Activated CD4-positive, alpha-beta T cell treated with anti-CD3 and anti-CD28 coated beads for 48 hours (primary cell): ENCODE measurements at regions not wholly inside any gene's neighbourhood (a gene's known extent, or its start where the extent isn't known, plus 50 kb on each side); places are given as distances from the start of the nearest gene placed in this dataset.

Source experiments
- DNase-seq: peaks from one replicate; pipeline ENCODE4 v3.0.0-alpha.2; 2020

GRCh38 chr1:50358962-50359361 lies 64.3 kb downstream of the DMRTA2 start:
- no peak for DNase-seq

- no peak for DNase-seq
These were observed 66.1 kb downstream of the DMRTA2 start for GRCh38 chr1:50357186-50357585.

DNA sequence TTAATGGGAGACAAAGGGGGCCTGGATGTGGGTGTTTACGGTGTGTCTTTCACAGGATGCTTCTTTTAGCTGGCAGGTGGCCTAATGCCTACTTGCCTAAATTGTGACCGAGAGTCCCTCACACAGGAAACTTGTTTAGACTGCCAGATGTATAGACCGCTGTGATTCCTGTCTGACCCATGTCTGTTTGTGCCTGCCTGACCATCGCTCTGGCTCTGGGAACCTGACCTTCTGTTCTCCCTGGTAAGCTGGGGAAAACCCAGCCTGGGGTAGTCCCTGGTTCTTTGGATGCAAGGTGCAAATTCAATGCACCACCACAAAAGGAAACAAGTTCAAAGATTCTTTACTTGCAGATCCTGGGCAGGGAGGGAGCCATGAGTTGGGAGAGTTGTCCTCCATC lies 68.4 kb downstream of the DMRTA2 start:
- DNase-seq, result no peak

DNA sequence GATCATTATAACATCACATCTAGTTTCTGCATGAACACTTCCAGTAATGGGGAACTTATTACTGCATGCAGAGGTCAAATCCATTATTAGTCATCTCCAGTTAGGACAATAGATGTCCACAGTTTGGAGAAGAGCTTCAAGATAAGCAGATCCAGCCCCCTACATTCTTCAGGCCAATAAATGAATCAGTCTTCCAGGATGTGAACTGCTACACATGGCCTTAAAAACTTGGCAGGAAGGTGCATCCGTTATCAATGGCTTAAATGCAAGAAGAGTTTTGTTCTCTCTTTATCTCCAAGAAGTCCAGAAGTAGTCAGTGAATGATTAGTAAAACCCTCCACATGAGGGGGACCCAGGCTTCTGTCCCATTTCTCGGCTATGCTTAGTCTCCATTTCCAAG lies 70.8 kb downstream of the DMRTA2 start:
- DNase-seq, result no peak

DNA sequence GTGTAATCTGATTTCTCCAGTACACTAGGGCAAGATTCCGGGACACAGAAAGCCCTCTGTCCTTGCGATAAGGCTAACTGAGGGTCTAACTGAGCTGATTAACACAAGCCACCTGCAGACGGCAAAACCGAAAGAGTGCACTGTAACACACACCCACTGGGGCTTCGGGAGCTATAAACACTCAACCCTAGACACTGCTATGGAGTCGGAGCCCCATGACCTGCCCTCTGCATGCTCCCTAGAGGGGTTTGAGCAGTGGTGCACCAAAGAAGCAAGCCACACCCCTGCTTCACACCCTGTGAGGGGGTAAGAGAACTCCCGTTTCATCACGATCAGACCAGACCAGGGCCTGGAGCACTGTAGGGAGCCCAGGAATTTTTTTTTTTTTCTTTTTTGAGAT lies 72.4 kb downstream of the DMRTA2 start:
- no peak for DNase-seq

GRCh38 chr1:50350421-50350820 lies 72.8 kb downstream of the DMRTA2 start:
- no peak for DNase-seq

GRCh38 chr1:50349242-50349565 lies 74.0 kb downstream of the DMRTA2 start:
- DNase-seq, result no peak

GRCh38 chr1:50348449-50349241 lies 74.6 kb downstream of the DMRTA2 start:
- DNase-seq, result peak; percentile 59

DNA sequence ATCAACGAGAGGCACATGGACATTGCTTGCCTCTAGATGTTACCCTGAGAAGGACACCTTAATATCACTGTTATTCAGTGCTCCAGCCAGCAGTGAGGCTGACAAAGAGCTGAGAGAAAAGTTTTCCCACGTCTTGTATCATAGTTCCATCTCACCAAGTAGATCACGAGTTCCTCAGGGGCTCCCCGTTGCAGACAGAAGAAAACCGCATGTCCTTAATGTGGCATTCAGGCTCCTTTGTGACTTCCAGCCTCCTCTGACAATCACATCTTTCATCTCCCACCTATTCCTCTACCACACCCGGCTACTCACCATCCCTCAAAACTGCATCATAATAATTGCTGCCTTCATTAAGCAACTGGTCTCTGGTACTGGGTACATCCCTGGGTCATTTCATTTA lies 75.3 kb downstream of the DMRTA2 start:
- DNase-seq, result no peak

- no peak for DNase-seq
These were observed 76.6 kb downstream of the DMRTA2 start for GRCh38 chr1:50346621-50347020.

DNA sequence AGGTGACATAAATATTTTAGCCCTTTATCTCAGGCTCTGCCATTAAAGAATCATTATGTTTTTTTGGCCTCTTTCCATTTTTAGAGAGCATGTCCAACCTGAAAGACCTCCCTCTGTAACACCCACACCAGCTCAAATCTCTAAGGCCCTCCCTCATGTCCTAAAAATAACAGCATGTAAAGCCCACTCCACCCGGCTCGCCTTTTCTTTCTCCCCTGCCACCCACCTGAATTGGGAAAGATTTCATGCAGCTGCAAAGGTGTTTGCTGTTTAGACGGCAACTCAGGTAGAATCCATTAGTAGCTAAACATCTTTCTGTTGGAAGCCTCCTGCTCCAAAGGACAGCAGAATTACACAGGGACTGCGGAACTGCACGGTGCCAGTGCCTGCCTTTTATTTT lies 79.9 kb downstream of the DMRTA2 start:
- no peak for DNase-seq

DNA sequence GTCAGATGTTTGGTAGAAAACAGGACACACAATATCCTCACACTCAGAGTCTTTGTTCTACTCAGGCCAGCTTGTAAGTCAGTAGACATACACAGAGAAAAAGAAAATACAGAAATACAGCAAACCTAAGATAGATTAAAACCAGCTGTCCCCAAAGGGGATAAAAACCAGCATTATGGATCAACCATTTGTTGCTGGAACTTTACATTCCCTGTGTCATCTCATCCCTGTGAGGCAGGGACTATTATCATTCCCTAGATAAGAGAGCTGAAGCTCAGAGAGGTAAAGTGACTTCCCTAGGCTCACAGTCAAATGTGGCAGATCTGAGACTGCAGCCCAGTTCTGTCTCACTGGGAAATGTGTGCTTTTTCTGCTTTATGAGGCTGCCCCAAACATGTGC lies 80.7 kb downstream of the DMRTA2 start:
- DNase-seq, result no peak

DNA sequence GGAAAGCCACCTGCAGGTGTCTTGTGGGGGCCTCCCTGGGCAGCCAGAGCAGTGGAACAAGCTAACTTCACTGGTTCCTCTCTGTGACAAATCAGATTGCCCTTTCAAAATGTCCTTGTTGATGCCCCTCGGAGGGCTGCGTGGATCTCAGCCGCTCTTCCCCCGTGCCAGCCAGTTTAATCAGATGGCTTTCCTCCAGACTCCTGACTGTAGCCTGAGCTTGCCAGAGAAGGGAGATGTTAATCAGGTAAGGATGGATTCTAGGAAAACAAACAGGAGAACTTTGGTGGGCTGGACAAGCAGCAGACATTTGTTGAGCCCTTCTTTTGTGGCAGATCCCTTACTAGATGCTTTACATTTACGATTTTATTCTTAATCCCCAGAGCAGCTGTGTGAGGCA lies 88.2 kb downstream of the DMRTA2 start:
- no peak for DNase-seq

DNA sequence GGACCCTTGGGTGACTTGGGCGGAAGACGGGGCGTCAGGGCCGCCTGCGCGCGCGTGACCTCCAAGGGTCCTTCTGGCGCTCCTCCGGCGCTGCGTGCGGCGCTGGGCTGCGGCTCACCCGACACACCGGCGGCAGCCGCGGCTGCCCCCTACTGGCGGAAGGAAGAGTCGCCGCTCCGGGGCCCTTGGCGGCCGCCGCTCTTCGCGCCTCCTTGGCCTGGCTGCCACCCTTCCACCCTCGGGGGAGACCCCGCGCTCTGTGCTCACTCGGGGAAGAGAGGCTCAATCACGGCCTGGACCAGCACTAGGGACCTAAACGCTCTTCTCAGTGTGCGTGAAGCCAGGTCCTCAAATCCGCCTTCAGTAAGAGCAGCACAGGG lies 89.7 kb downstream of the DMRTA2 start:
- peak; percentile 72 for DNase-seq

GRCh38 chr1:50332941-50333594 lies 90.2 kb downstream of the DMRTA2 start:
- peak; percentile 59 for DNase-seq

GRCh38 chr1:50329332-50329932 lies 93.8 kb downstream of the DMRTA2 start:
- DNase-seq, result no peak

- DNase-seq, result no peak
These were observed 94.7 kb downstream of the DMRTA2 start for GRCh38 chr1:50328552-50328951.

GRCh38 chr1:50326026-50326425 lies 97.2 kb downstream of the DMRTA2 start:
- no peak for DNase-seq

DNA sequence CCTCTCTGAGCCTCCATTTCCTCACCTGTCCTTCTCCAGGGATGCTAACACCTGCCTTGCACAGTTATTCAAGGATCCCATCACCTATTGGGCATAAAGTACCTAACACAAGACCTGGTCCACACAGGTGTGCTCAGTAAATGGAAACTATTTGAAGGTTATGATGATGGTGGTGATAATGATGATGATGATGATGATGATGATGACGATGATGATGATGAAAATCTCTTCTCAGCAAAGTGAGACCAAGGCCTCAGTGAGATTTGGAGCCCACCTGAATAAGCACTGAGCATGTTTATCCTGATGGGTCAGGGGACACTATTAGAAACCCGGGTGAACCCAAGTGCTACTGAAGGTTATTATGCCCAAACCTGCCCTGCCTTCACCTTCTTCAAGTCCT lies 100.7 kb downstream of the DMRTA2 start:
- no peak for DNase-seq

GRCh38 chr1:50318428-50318827 lies 104.8 kb downstream of the DMRTA2 start:
- DNase-seq, result no peak

GRCh38 chr1:50308878-50309277 lies 114.4 kb downstream of the DMRTA2 start:
- peak; percentile 18 for DNase-seq

DNA sequence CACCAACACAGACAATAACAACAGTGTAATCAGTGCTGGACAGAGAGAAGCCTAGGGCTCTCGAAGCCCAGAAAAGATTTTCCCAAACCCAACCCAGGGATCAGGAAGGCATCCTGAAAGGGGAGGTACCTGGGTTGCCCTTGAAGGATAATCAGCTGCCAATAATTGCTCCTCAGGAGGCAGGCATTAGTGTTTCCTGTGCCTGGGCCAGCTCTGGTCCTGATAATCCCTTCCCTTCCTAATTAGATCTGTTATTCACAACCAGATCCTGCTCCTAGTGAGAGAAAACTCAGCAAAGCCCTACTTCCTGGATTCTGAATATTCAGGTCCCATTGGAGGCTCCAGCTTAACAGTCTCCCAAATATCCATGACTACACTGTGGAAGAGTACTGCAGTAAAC lies 117.4 kb downstream of the DMRTA2 start:
- DNase-seq, result no peak

- DNase-seq, result no peak
These were observed 122.9 kb downstream of the DMRTA2 start for GRCh38 chr1:50300297-50300696.

DNA sequence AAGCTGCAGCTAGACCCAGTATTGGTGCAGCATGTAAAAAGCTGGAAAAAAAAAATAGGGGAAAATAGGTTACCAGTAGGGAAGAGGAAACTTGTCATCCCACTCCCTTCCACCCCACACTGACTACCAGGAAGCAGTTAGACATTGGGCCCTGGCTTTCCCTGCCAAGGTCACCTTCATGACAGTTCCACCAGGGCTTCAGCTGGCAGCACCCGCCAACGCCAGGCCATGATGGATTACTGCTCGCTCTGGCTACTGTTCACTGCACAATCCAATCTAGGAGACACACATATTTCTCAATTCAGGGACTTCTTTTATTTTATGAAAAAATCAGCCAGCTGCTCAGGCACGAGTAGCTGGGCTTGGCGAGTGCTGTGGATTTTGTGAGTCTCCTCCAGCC lies 127.7 kb downstream of the DMRTA2 start:
- no peak for DNase-seq

DNA sequence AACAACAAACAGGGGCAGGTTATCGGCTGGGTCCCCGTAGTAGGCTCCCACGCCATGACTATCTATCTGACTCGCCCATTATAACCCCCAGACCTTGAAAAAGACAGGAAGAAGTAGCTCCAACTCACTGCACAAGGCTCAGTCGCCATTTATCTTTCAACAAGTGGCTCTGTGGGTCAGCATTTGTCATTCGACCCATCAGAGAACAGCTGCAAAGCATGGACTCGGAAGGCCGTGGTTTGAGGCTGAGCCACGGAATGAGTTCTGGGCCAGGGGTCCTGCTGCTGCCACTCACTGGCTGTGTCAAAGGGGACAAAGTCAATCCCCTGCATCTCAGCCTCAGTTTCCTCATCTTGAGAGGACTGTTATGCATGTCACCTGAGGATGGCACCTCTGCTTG lies 131.0 kb downstream of the DMRTA2 start:
- DNase-seq, result no peak
